Neutrophil (primary cell): ENCODE measurements at regions not wholly inside any gene's neighbourhood (a gene's known extent, or its start where the extent isn't known, plus 50 kb on each side); places are given as distances from the start of the nearest gene placed in this dataset.

Experiments used
- H3K27ac ChIP-seq: fragments of 200-600 bp; sonication (generic); 2 replicates; pipeline ENCODE4 v1.5.1; 2016; ENCODE audit warnings: mild to moderate bottlenecking, moderate library complexity
- H3K27me3 ChIP-seq: fragments of 200-600 bp; sonication (generic); 2 replicates; pipeline ENCODE4 v1.6.0; 2016; ENCODE audit warnings: mild to moderate bottlenecking
- H3K36me3 ChIP-seq: fragments of 200-600 bp; sonication (generic); 2 replicates; pipeline ENCODE4 v1.5.1; 2017
- H3K4me1 ChIP-seq, 2 experiments: fragments of 200-600 bp in 1 of 2; sonication (generic) in 1 of 2; 1 replicate in 1 of 2; 2 replicates in 1 of 2; pipeline versions ENCODE4 v1.5.1 to v1.6.1; 2013 to 2016; ENCODE audit warnings: low read depth in 1 of 2, low read length in 1 of 2, mild to moderate bottlenecking in 1 of 2, moderate library complexity in 1 of 2; ENCODE audit not compliant: control insufficient read depth in 1 of 2, insufficient read depth in 1 of 2
- H3K4me3 ChIP-seq, 2 experiments: fragments of 200-600 bp in 1 of 2; sonication (generic) in 1 of 2; 1 replicate in 1 of 2; 2 replicates in 1 of 2; pipeline ENCODE4 v1.5.1; 2013 to 2016; ENCODE audit warnings: low read depth in 1 of 2, low read length in 1 of 2, mild to moderate bottlenecking in 1 of 2, moderate library complexity in 1 of 2
- H3K9me3 ChIP-seq: fragments of 200-600 bp; sonication (generic); 2 replicates; pipeline ENCODE4 v1.5.1; 2016
- CTCF ChIP-seq: fragments of 200-600 bp; sonication (generic); IDR thresholded peaks from 2 replicates; pipeline ENCODE4 v1.5.1; 2016; ENCODE audit warnings: antibody characterized with exemption

- Histone ChIP-seq H3K9me3 (no peaks in the 10 kb centered on the region), H3K36me3 (no peaks in the 10 kb centered on the region), H3K27ac (no peak overlapping the region), H3K4me3 (no peak overlapping the region), H3K4me1 (no peaks in the 10 kb centered on the region), H3K27me3 (no peaks in the 10 kb centered on the region)
- no peak for TF ChIP-seq CTCF
Observed at GRCh38 chr5:147179562-147180147, 55.2 kb upstream of the STK32A start.

GRCh38 chr5:147180751-147181150 is 54.1 kb upstream of the STK32A start:
- no peaks in the 10 kb centered on the region for H3K36me3 ChIP-seq
- H3K4me3 ChIP-seq = no peak overlapping the region
- H3K4me1 ChIP-seq = no peaks in the 10 kb centered on the region
- H3K27me3 ChIP-seq = no peaks in the 10 kb centered on the region
- H3K27ac ChIP-seq = no peak overlapping the region
- no peaks in the 10 kb centered on the region for H3K9me3 ChIP-seq
- no peak for TF ChIP-seq CTCF
